ENCODE measurements at regions not wholly inside any gene's neighbourhood (a gene's known extent, or its start where the extent isn't known, plus 50 kb on each side); places are given as distances from the start of the nearest gene placed in this dataset.

DNA sequence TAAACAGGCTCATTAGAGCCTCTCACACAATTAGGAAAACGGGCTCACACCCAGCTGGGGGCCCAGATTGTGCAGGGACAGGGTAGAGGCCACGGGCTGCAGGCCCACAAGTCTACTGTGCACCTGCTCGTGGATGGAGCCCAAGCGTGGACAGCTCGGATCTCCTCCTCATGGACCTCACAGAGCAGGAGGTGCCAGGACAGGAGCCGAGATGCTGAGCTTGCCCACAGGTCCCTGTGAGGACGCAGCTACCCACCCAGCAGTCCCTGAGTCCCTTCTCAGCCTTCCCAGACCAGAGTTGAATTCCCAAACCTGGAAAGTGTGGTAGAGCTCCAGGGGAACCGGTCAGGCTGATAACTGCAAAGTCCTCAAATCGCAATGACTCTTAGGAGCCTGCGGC lies 70.6 kb upstream of the OLFM1 start:
- TF ChIP-seq SUZ12 (IDR thresholded peaks at IDR 0.05; ENCODE audit: extremely low read depth, insufficient read depth, insufficient read length) (no peak), ZNF274 (IDR thresholded peaks at IDR 0.05; ENCODE audit: low read depth, low read length) (no peak), YY1 (IDR thresholded peaks at IDR 0.05; ENCODE audit: insufficient read depth, insufficient read length) (no peak)

All from NT2/D1 (cell line).